Upper lobe of left lung (tissue), 4 donors: ENCODE measurements at regions not wholly inside any gene's neighbourhood (a gene's known extent, or its start where the extent isn't known, plus 50 kb on each side); places are given as distances from the start of the nearest gene placed in this dataset.

Source experiments
- CTCF ChIP-seq, 6 experiments: fragments of 450-650 bp in 4 of 6; fragments of 200-600 bp in 2 of 6; sonication (generic) in 2 of 6; IDR thresholded peaks; one replicate each; pipeline ENCODE4 v1.5.1; 2016 to 2019; ENCODE audit warnings: antibody characterized with exemption in 6 of 6
- POLR2A ChIP-seq, 4 donors: fragments of 450-650 bp; IDR thresholded peaks; one replicate each; pipeline ENCODE4 v1.5.1; 2016 to 2017; ENCODE audit warnings: antibody characterized with exemption in 4 of 4, mild to moderate bottlenecking in 2 of 4
- POLR2AphosphoS5 ChIP-seq, 2 donors: sonication (generic); formaldehyde crosslinking; IDR thresholded peaks; one replicate each; pipeline ENCODE4 v1.5.1; 2017; ENCODE audit warnings: antibody characterized with exemption in 2 of 2

GRCh38 chr4:155607481-155607880, 59.2 kb upstream of the GUCY1A1 start:
- TF ChIP-seq POLR2A (IDR thresholded peaks at IDR 0.05): no peak
- TF ChIP-seq CTCF (IDR thresholded peaks at IDR 0.05): no peak
- TF ChIP-seq POLR2AphosphoS5 (IDR thresholded peaks at IDR 0.05): no peak
